A673 (cell line): ENCODE measurements at regions not wholly inside any gene's neighbourhood (a gene's known extent, or its start where the extent isn't known, plus 50 kb on each side); places are given as distances from the start of the nearest gene placed in this dataset.
A peak's percentile ranks its signal among the peaks of the same experiment; 100 is the strongest.

Experiments used
- BruUV-seq: library from RNA; stranded (reverse); fragments of 400-500 nt; replicated peaks from 2 replicates; lab custom pipeline; 2021; lab: Mats Ljungman, UMichigan
- CTCF ChIA-PET: fragments of 300-600 bp; sonication (Branson Sonifier 250); formaldehyde crosslinking; loops from one replicate; lab custom pipeline; 2022; ENCODE audit warnings: antibody characterized with exemption; lab: Charles Lee
- POLR2A ChIA-PET: fragments of 300-600 bp; sonication (Branson Sonifier 250); formaldehyde crosslinking; loops from one replicate; lab custom pipeline; 2022; ENCODE audit warnings: antibody characterized with exemption; ENCODE audit not compliant: low non-redundant PET; lab: Charles Lee
- DNase-seq: peaks from one replicate; pipeline ENCODE4 v3.0.0-alpha.2; 2015; ENCODE audit warnings: low spot score
- H3K27ac ChIP-seq: fragments of 200-600 bp; sonication (generic); 2 replicates; pipeline ENCODE4 v1.5.1; 2016; ENCODE audit warnings: mixed run types, low read depth, mild to moderate bottlenecking, mixed read lengths, antibody characterized with exemption, low read length; ENCODE audit not compliant: poor library complexity, severe bottlenecking
- H3K27me3 ChIP-seq: fragments of 200-600 bp; sonication (generic); replicated peaks from 2 replicates; pipeline ENCODE4 v1.6.1; 2017; ENCODE audit warnings: mixed run types, low read depth, mild to moderate bottlenecking, mixed read lengths, antibody characterized with exemption, low read length; ENCODE audit not compliant: insufficient read depth, poor library complexity
- H3K36me3 ChIP-seq: fragments of 200-600 bp; sonication (generic); 2 replicates; pipeline ENCODE4 v1.6.1; 2016; ENCODE audit warnings: mixed run types, mild to moderate bottlenecking, mixed read lengths, antibody characterized with exemption, low read length; ENCODE audit not compliant: insufficient read depth, poor library complexity, severe bottlenecking
- H3K4me1 ChIP-seq: fragments of 200-600 bp; sonication (generic); 2 replicates; pipeline ENCODE4 v1.6.1; 2017; ENCODE audit warnings: mixed run types, mild to moderate bottlenecking, mixed read lengths, antibody characterized with exemption, low read length; ENCODE audit not compliant: insufficient read depth, poor library complexity, severe bottlenecking
- H3K4me3 ChIP-seq: fragments of 200-600 bp; sonication (generic); 2 replicates; pipeline ENCODE4 v1.5.1; 2016; ENCODE audit warnings: low read depth, mixed run types, mild to moderate bottlenecking, mixed read lengths, low read length; ENCODE audit not compliant: poor library complexity, severe bottlenecking
- H3K9me3 ChIP-seq: fragments of 200-600 bp; sonication (generic); 2 replicates; pipeline ENCODE4 v1.6.1; 2016; ENCODE audit warnings: mixed run types, low read depth, mild to moderate bottlenecking, mixed read lengths, antibody characterized with exemption, low read length; ENCODE audit not compliant: poor library complexity, severe bottlenecking
- EZH2 ChIP-seq: fragments of 200-600 bp; sonication (generic); IDR thresholded peaks from 2 replicates; pipeline ENCODE4 v1.6.1; 2017; ENCODE audit warnings: borderline replicate concordance, low read depth, mild to moderate bottlenecking, mixed read lengths, antibody characterized with exemption, low read length; ENCODE audit not compliant: poor library complexity, severe bottlenecking
- intact Hi-C: fragments of 100-400 bp; cut with micrococcal nuclease; formaldehyde crosslinking; loops from one replicate; pipeline ENCODE4 v1.10.0; 2022; ENCODE audit not compliant: unreplicated experiment
- TF ChIP-seq, protein P1 (sequence below): fragments of 300-800, 200-600 bp; sonication (generic); conservative IDR thresholded peaks from 2 replicates; pipeline ENCODE4 v1.5.1; 2017; ENCODE audit warnings: low read depth, mild to moderate bottlenecking, antibody characterized with exemption, low read length, moderate library complexity, mixed read lengths

DNA sequence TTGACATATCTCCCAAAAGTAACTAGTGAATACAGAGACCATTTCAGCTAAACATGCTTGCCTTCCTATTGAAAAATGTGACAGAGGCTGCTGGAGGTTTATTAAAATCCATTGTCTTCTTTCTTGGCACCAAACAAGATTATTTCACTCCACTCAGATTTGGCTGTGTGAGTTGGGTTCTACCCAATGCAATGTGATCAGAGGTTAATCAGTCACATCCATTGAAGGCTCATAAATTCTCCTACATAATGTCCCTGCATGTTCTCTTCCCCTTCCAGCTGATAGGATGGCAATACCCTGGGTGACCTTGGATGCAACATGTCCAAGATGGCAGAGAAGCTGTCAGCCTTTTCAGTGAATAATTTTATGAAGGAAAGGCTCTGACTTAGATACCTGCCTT is 54.5 kb downstream of the TKTL2 start:
- Histone ChIP-seq H3K9me3 (no peaks in the 10 kb centered on the region), H3K4me1 (no peaks in the 10 kb centered on the region), H3K27ac (no peak overlapping the region), H3K36me3 (no peaks in the 10 kb centered on the region), H3K27me3 (no peaks in the 10 kb centered on the region), H3K4me3 (no peak overlapping the region)
- no peak for TF ChIP-seq EZH2
- TF ChIP-seq, protein P1, sequence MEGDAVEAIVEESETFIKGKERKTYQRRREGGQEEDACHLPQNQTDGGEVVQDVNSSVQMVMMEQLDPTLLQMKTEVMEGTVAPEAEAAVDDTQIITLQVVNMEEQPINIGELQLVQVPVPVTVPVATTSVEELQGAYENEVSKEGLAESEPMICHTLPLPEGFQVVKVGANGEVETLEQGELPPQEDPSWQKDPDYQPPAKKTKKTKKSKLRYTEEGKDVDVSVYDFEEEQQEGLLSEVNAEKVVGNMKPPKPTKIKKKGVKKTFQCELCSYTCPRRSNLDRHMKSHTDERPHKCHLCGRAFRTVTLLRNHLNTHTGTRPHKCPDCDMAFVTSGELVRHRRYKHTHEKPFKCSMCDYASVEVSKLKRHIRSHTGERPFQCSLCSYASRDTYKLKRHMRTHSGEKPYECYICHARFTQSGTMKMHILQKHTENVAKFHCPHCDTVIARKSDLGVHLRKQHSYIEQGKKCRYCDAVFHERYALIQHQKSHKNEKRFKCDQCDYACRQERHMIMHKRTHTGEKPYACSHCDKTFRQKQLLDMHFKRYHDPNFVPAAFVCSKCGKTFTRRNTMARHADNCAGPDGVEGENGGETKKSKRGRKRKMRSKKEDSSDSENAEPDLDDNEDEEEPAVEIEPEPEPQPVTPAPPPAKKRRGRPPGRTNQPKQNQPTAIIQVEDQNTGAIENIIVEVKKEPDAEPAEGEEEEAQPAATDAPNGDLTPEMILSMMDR = no peak
- intact Hi-C loops = no loop called here
- no peak for DNase-seq
- CTCF ChIA-PET = no interaction called here
- BruUV-seq = no TSS peak
- POLR2A ChIA-PET = no interaction called here

GRCh38 chr4:163415668-163416067 is 57.9 kb downstream of the TKTL2 start:
- Histone ChIP-seq H3K27ac (no peak overlapping the region), H3K9me3 (no peaks in the 10 kb centered on the region), H3K27me3 (no peaks in the 10 kb centered on the region), H3K36me3 (no peaks in the 10 kb centered on the region), H3K4me3 (no peak overlapping the region), H3K4me1 (no peaks in the 10 kb centered on the region)
- peak; percentile 56 for DNase-seq
- ChIA-PET CTCF (interaction anchor here (0.6 kb wide), 1 partner anchor 134 kb away, joined by 4 read pairs; no protein-coding TSS in a partner anchor), POLR2A (no interaction called here)
- no peak for TF ChIP-seq EZH2
- TF ChIP-seq, protein P1 = no peak
- intact Hi-C loops = no loop called here
- BruUV-seq = no TSS peak

DNA sequence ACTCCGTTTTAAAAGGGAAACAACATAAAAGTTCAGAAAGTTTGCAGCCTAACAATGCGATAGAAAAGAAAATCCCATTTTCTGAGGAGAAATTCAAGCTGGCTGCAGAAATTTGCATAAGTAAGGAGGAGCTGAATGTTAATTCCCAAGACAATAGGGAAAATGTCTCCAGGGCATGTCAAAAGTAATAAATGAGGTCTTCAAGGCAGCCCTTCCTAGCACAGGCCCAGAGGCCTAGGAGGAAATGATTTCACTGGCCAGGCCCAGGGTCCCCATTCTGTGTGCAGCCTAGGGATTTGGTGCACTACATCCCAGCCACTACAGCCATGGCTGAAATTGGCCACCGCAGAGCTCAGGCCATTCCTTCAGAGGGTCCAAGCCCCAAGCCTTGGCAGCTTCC is 59.3 kb downstream of the TKTL2 start:
- H3K4me3 ChIP-seq = no peak overlapping the region
- DNase-seq = no peak
- no peaks in the 10 kb centered on the region for H3K9me3 ChIP-seq
- ChIA-PET CTCF (no interaction called here), POLR2A (no interaction called here)
- H3K4me1 ChIP-seq = no peaks in the 10 kb centered on the region
- intact Hi-C loops = no loop called here
- no peaks in the 10 kb centered on the region for H3K27me3 ChIP-seq
- no peak overlapping the region for H3K27ac ChIP-seq
- no peaks in the 10 kb centered on the region for H3K36me3 ChIP-seq
- TF ChIP-seq EZH2 = no peak
- TF ChIP-seq, protein P1 = no peak
- BruUV-seq = no TSS peak
